Liver (tissue), 3 donors: ENCODE measurements at regions not wholly inside any gene's neighbourhood (a gene's known extent, or its start where the extent isn't known, plus 50 kb on each side); places are given as distances from the start of the nearest gene placed in this dataset.

Experiments used
- CTCF ChIP-seq: fragments of 150-350 bp; IDR thresholded peaks from 2 replicates; pipeline ENCODE4 v1.5.1; 2017; ENCODE audit warnings: improper control_type of control experiment, low read depth, low read length; ENCODE audit not compliant: missing input control
- EGR1 ChIP-seq, 2 donors: IDR thresholded peaks; 2 replicates each; pipeline ENCODE4 v1.6.1; 2016 to 2018; ENCODE audit warnings: antibody characterized with exemption in 2 of 2, low read depth in 2 of 2
- GABPA ChIP-seq, 2 donors: IDR thresholded peaks in 1 of 2; conservative IDR thresholded peaks in 1 of 2; 2 replicates each; pipeline ENCODE4 v1.6.1; 2016; ENCODE audit warnings: antibody characterized with exemption in 2 of 2, mild to moderate bottlenecking in 1 of 2, moderate library complexity in 1 of 2
- JUND ChIP-seq, 2 donors: IDR thresholded peaks; 2 replicates each; pipeline ENCODE4 v1.6.1; 2016; ENCODE audit warnings: antibody characterized with exemption in 2 of 2
- MAX ChIP-seq: IDR thresholded peaks from 2 replicates; pipeline ENCODE4 v1.6.1; 2016; ENCODE audit warnings: antibody characterized with exemption
- NR2F2 ChIP-seq: IDR thresholded peaks from 2 replicates; pipeline ENCODE4 v1.6.1; 2016; ENCODE audit warnings: antibody characterized with exemption
- RAD21 ChIP-seq, 2 donors: IDR thresholded peaks; 2 replicates each; pipeline ENCODE4 v1.6.1; 2016; ENCODE audit warnings: antibody characterized with exemption in 2 of 2, mild to moderate bottlenecking in 2 of 2
- TAF1 ChIP-seq: conservative IDR thresholded peaks from 2 replicates; pipeline ENCODE4 v1.6.1; 2016; ENCODE audit warnings: antibody characterized with exemption, mild to moderate bottlenecking
- YY1 ChIP-seq: IDR thresholded peaks from 2 replicates; pipeline ENCODE4 v1.6.1; 2016; ENCODE audit warnings: antibody characterized with exemption, mild to moderate bottlenecking
- TF ChIP-seq, protein P1 (sequence below): IDR thresholded peaks from 2 replicates; pipeline ENCODE4 v1.6.1; 2016; ENCODE audit warnings: antibody characterized with exemption
- TF ChIP-seq, protein P2 (sequence below): IDR thresholded peaks from 2 replicates; pipeline ENCODE4 v1.6.1; 2016; ENCODE audit warnings: antibody characterized with exemption
- donor health status: healthy.
- donor health status: healthy.

- TF ChIP-seq CTCF (no peak), NR2F2 (no peak), JUND (IDR thresholded peaks at IDR 0.05) (no peak), RAD21 (IDR thresholded peaks at IDR 0.05) (no peak), MAX (no peak), TAF1 (no peak), YY1 (no peak), EGR1 (IDR thresholded peaks at IDR 0.05; ENCODE audit: low read depth in 2 of 2) (no peak), GABPA (IDR thresholded peaks at IDR 0.05 in 1 of 2, conservative IDR thresholded peaks at IDR 0.05 in 1 of 2) (no peak)
- TF ChIP-seq, protein P1, sequence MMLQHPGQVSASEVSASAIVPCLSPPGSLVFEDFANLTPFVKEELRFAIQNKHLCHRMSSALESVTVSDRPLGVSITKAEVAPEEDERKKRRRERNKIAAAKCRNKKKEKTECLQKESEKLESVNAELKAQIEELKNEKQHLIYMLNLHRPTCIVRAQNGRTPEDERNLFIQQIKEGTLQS: no peak
- TF ChIP-seq, protein P2, sequence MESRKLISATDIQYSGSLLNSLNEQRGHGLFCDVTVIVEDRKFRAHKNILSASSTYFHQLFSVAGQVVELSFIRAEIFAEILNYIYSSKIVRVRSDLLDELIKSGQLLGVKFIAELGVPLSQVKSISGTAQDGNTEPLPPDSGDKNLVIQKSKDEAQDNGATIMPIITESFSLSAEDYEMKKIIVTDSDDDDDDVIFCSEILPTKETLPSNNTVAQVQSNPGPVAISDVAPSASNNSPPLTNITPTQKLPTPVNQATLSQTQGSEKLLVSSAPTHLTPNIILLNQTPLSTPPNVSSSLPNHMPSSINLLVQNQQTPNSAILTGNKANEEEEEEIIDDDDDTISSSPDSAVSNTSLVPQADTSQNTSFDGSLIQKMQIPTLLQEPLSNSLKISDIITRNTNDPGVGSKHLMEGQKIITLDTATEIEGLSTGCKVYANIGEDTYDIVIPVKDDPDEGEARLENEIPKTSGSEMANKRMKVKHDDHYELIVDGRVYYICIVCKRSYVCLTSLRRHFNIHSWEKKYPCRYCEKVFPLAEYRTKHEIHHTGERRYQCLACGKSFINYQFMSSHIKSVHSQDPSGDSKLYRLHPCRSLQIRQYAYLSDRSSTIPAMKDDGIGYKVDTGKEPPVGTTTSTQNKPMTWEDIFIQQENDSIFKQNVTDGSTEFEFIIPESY: no peak
Measured at GRCh38 chr5:145520335-145520734, 314.8 kb downstream of the PRELID2 start.
